Right cardiac atrium (tissue), 5 donors: ENCODE measurements at regions not wholly inside any gene's neighbourhood (a gene's known extent, or its start where the extent isn't known, plus 50 kb on each side); places are given as distances from the start of the nearest gene placed in this dataset.

Experiments used
- ATAC-seq, 2 donors: fragments of 200-7000 bp; cut with Tn5 transposase; one replicate each; pipeline versions ENCODE4 v1.8.0 to v1.9.1; 2020; ENCODE audit warnings: moderate library complexity in 2 of 2, mild to moderate bottlenecking in 1 of 2
- DNase-seq, 3 donors: peaks; one replicate each; pipeline ENCODE4 v3.0.0-alpha.2; 2020
- H3K27ac ChIP-seq: one replicate; pipeline ENCODE4 v1.5.1; 2013; ENCODE audit warnings: mild to moderate bottlenecking, low read length, control low read depth, moderate library complexity
- H3K27me3 ChIP-seq: one replicate; pipeline ENCODE4 v1.6.1; 2013; ENCODE audit not compliant: control insufficient read depth, insufficient read depth
- H3K4me1 ChIP-seq: one replicate; pipeline ENCODE4 v1.6.1; 2013; ENCODE audit warnings: low read length; ENCODE audit not compliant: control insufficient read depth, insufficient read depth
- H3K4me3 ChIP-seq: one replicate; pipeline ENCODE4 v1.5.1; 2013; ENCODE audit warnings: low read length, control low read depth
- H3K9me3 ChIP-seq: one replicate; pipeline ENCODE4 v1.6.1; 2013; ENCODE audit warnings: low read length; ENCODE audit not compliant: control insufficient read depth
- WGBS: extraction: QIAGEN DNeasy Blood & Tissue Kit; methylation state at CpG from one replicate; pipeline ENCODE4 v1.1.7; 2013; 5-methylcytosine and 5-hydroxymethylcytosine counted together
- intact Hi-C, 4 donors: fragments of 100-400 bp; cut with DNase I; formaldehyde crosslinking; loops; one replicate each; pipeline versions ENCODE4 v1.11.0 to v1.14.0; 2022 to 2023
- donor health status: healthy with polysubstance abuse.
- donor health status: DM: no; HTN: yes; CAD: no.
- donor health status: DM: no; HTN: no; CAD: no.
- donor health status: DM: no; HTN: yes; CAD: no; lungs with severe emphysema.
- donor health status: DM: yes; HTN: yes; CAD: no.

- Histone ChIP-seq H3K9me3 (no peaks in the 10 kb centered on the region), H3K4me1 (no peaks in the 10 kb centered on the region), H3K4me3 (no peak overlapping the region), H3K27me3 (no peaks in the 10 kb centered on the region), H3K27ac (no peak overlapping the region)
- DNase-seq (no peak), ATAC-seq (no peak)
- intact Hi-C loops: loop anchor here in 1 of 4 donors (10.0 kb wide), 1 partner anchor 120 kb away; no protein-coding TSS in a partner anchor
These were observed 369.8 kb downstream of the GADD45G start for GRCh38 chr9:89974582-89974981.

GRCh38 chr9:89975024-89975423 is 370.2 kb downstream of the GADD45G start:
- Histone ChIP-seq H3K4me1 (no peaks in the 10 kb centered on the region), H3K9me3 (no peaks in the 10 kb centered on the region), H3K27ac (no peak overlapping the region), H3K27me3 (no peaks in the 10 kb centered on the region), H3K4me3 (no peak overlapping the region)
- DNase-seq (no peak), ATAC-seq (no peak)
- intact Hi-C loops: loop anchor here in 1 of 4 donors (10.0 kb wide), 1 partner anchor 120 kb away; no protein-coding TSS in a partner anchor
- 94% methylated on average over 1 of the region's 1 CpG for WGBS

- ATAC-seq (peak; percentile 51 to 68), DNase-seq (peak in 1 of 3 donors; percentile 56)
- no peaks in the 10 kb centered on the region for H3K9me3 ChIP-seq
- 56% methylated on average over 2 of the region's 2 CpGs for WGBS
- intact Hi-C loops: loop anchor here in 1 of 4 donors (10.0 kb wide), 1 partner anchor 119 kb away; no protein-coding TSS in a partner anchor
- H3K4me1 ChIP-seq: no peaks in the 10 kb centered on the region
- no peak overlapping the region for H3K27ac ChIP-seq
- H3K4me3 ChIP-seq: no peak overlapping the region
- H3K27me3 ChIP-seq: no peaks in the 10 kb centered on the region
These were observed 370.8 kb downstream of the GADD45G start for GRCh38 chr9:89975630-89976029.

- Histone ChIP-seq H3K27me3 (no peaks in the 10 kb centered on the region), H3K27ac (no peak overlapping the region), H3K4me1 (no peaks in the 10 kb centered on the region), H3K4me3 (no peak overlapping the region), H3K9me3 (no peaks in the 10 kb centered on the region)
- ATAC-seq (peak in 1 of 2 donors; percentile 17), DNase-seq (no peak)
- WGBS: 12% methylated on average over 4 of the region's 4 CpGs
- intact Hi-C loops: loop anchor here in 1 of 4 donors (10.0 kb wide), 1 partner anchor 117 kb away; no protein-coding TSS in a partner anchor
These were observed 373.4 kb downstream of the GADD45G start for GRCh38 chr9:89978185-89978584.

- intact Hi-C loops: no loop called here
- peaks cover 2% of the 10 kb centered on the region for H3K4me1 ChIP-seq
- no peaks in the 10 kb centered on the region for H3K27me3 ChIP-seq
- 79% methylated on average over 5 of the region's 5 CpGs for WGBS
- no peak for DNase-seq
- H3K4me3 ChIP-seq: no peak overlapping the region
- ATAC-seq: no peak
- no peak overlapping the region for H3K27ac ChIP-seq
- no peaks in the 10 kb centered on the region for H3K9me3 ChIP-seq
These were observed 375.8 kb downstream of the GADD45G start for GRCh38 chr9:89980600-89980999.

- 78% methylated on average over 3 of the region's 3 CpGs for WGBS
- no peaks in the 10 kb centered on the region for H3K9me3 ChIP-seq
- intact Hi-C loops: no loop called here
- no peaks in the 10 kb centered on the region for H3K27me3 ChIP-seq
- DNase-seq: no peak
- H3K4me3 ChIP-seq: no peak overlapping the region
- no peak for ATAC-seq
- H3K27ac ChIP-seq: no peak overlapping the region
- H3K4me1 ChIP-seq: peaks cover 5% of the 10 kb centered on the region
These were observed 377.2 kb downstream of the GADD45G start for GRCh38 chr9:89982016-89982415.

GRCh38 chr9:89983411-89983810 is 378.6 kb downstream of the GADD45G start:
- H3K4me1 ChIP-seq: peaks cover 5% of the 10 kb centered on the region
- ATAC-seq (no peak), DNase-seq (no peak)
- no peaks in the 10 kb centered on the region for H3K9me3 ChIP-seq
- no peak overlapping the region for H3K4me3 ChIP-seq
- no peaks in the 10 kb centered on the region for H3K27me3 ChIP-seq
- 82% methylated on average over 3 of the region's 3 CpGs for WGBS
- intact Hi-C loops: no loop called here
- H3K27ac ChIP-seq: no peak overlapping the region

GRCh38 chr9:89984214-89984613 is 379.4 kb downstream of the GADD45G start:
- no peak overlapping the region for H3K4me3 ChIP-seq
- no peaks in the 10 kb centered on the region for H3K27me3 ChIP-seq
- ATAC-seq (no peak), DNase-seq (no peak)
- WGBS: 53% methylated on average over 1 of the region's 1 CpG
- intact Hi-C loops: no loop called here
- H3K27ac ChIP-seq: no peak overlapping the region
- no peaks in the 10 kb centered on the region for H3K9me3 ChIP-seq
- peaks cover 5% of the 10 kb centered on the region for H3K4me1 ChIP-seq

- intact Hi-C loops: no loop called here
- DNase-seq (no peak), ATAC-seq (no peak)
- no peak overlapping the region for H3K27ac ChIP-seq
- H3K4me3 ChIP-seq: no peak overlapping the region
- H3K27me3 ChIP-seq: no peaks in the 10 kb centered on the region
- WGBS: 85% methylated on average over 2 of the region's 2 CpGs
- peaks cover 5% of the 10 kb centered on the region for H3K4me1 ChIP-seq
- H3K9me3 ChIP-seq: no peaks in the 10 kb centered on the region
These were observed 380.3 kb downstream of the GADD45G start for GRCh38 chr9:89985068-89985467.

GRCh38 chr9:89986190-89986589 is 381.4 kb downstream of the GADD45G start:
- 88% methylated on average over 2 of the region's 2 CpGs for WGBS
- Histone ChIP-seq H3K4me1 (peaks cover 5% of the 10 kb centered on the region), H3K4me3 (no peak overlapping the region), H3K9me3 (no peaks in the 10 kb centered on the region), H3K27me3 (no peaks in the 10 kb centered on the region), H3K27ac (no peak overlapping the region)
- ATAC-seq (no peak), DNase-seq (no peak)
- intact Hi-C loops: no loop called here

GRCh38 chr9:89988458-89988857 is 383.6 kb downstream of the GADD45G start:
- Histone ChIP-seq H3K9me3 (no peaks in the 10 kb centered on the region), H3K27me3 (no peaks in the 10 kb centered on the region), H3K4me3 (no peak overlapping the region), H3K4me1 (peaks cover 15% of the 10 kb centered on the region), H3K27ac (no peak overlapping the region)
- DNase-seq: no peak
- 47% methylated on average over 1 of the region's 1 CpG for whole genome bisulfite sequencing
- intact Hi-C loops: no loop called here
- no peak for ATAC-seq

- ATAC-seq (no peak), DNase-seq (no peak)
- 81% methylated on average over 7 of the region's 7 CpGs for WGBS
- no peaks in the 10 kb centered on the region for H3K27me3 ChIP-seq
- H3K4me3 ChIP-seq: no peak overlapping the region
- H3K4me1 ChIP-seq: peaks cover 20% of the 10 kb centered on the region
- H3K9me3 ChIP-seq: no peaks in the 10 kb centered on the region
- no peak overlapping the region for H3K27ac ChIP-seq
- intact Hi-C loops: loop anchor here in 2 of 4 donors (10.0 kb wide), 1 partner anchor 386 kb away; the partner anchor contains the start of gene GADD45G (in 2 of the 2)
These were observed 386.5 kb downstream of the GADD45G start for GRCh38 chr9:89991204-89991790.
